Fibroblast of lung (primary cell): ENCODE measurements at regions not wholly inside any gene's neighbourhood (a gene's known extent, or its start where the extent isn't known, plus 50 kb on each side); places are given as distances from the start of the nearest gene placed in this dataset.

Experiments
- DNase-seq, 2 donors: peaks; one replicate each; pipeline versions ENCODE4 v3.0.0 to v3.0.0-alpha.2; 2010; ENCODE audit warnings: low read depth in 2 of 2
- H2AFZ ChIP-seq: 2 replicates; pipeline ENCODE4 v1.5.1; 2012; ENCODE audit warnings: low read length, control low read depth, inconsistent platforms
- H3K27ac ChIP-seq: 2 replicates; pipeline ENCODE4 v1.5.1; 2011; ENCODE audit warnings: low read length, control low read depth; ENCODE audit not compliant: insufficient read depth
- H3K27me3 ChIP-seq: 2 replicates; pipeline ENCODE4 v1.5.1; 2011; ENCODE audit warnings: mild to moderate bottlenecking, low read length; ENCODE audit not compliant: control insufficient read depth, insufficient read depth
- H3K36me3 ChIP-seq: 2 replicates; pipeline ENCODE4 v1.5.1; 2011; ENCODE audit warnings: low read length; ENCODE audit not compliant: control insufficient read depth, insufficient read depth
- H3K4me1 ChIP-seq: 2 replicates; pipeline ENCODE4 v1.5.1; 2011; ENCODE audit warnings: low read length; ENCODE audit not compliant: control insufficient read depth, insufficient read depth; ENCODE audit errors: extremely low read depth
- H3K4me2 ChIP-seq: 2 replicates; pipeline ENCODE4 v1.5.1; 2011; ENCODE audit warnings: low read length, control low read depth; ENCODE audit not compliant: insufficient read depth; ENCODE audit errors: extremely low read depth
- H3K4me3 ChIP-seq, 4 experiments: fragments of 200-600 bp in 1 of 4; sonication (generic) in 1 of 4; replicated peaks in 1 of 4; 2 replicates each; pipeline ENCODE4 v1.5.1; 2011 to 2016; ENCODE audit warnings: low read length in 4 of 4, low read depth in 3 of 4, mild to moderate bottlenecking in 3 of 4, control low read depth in 2 of 4, inconsistent platforms in 1 of 4, mixed read lengths in 1 of 4; ENCODE audit not compliant: insufficient read depth in 1 of 4; ENCODE audit errors: control extremely low read depth in 1 of 4
- H3K79me2 ChIP-seq: 2 replicates; pipeline ENCODE4 v1.5.1; 2012; ENCODE audit warnings: mild to moderate bottlenecking, low read length, inconsistent platforms; ENCODE audit not compliant: control insufficient read depth, insufficient read depth
- H3K9ac ChIP-seq: 2 replicates; pipeline ENCODE4 v1.5.1; 2011; ENCODE audit warnings: mild to moderate bottlenecking, low read length, control low read depth; ENCODE audit not compliant: insufficient read depth
- H3K9me3 ChIP-seq: 2 replicates; pipeline ENCODE4 v1.5.1; 2012; ENCODE audit warnings: low read depth, low read length; ENCODE audit not compliant: control insufficient read depth, insufficient read depth
- H4K20me1 ChIP-seq: 2 replicates; pipeline ENCODE4 v1.5.1; 2011; ENCODE audit warnings: low read length; ENCODE audit not compliant: control insufficient read depth, insufficient read depth; ENCODE audit errors: extremely low read depth
- CTCF ChIP-seq, 2 donors: IDR thresholded peaks in 1 of 2; conservative IDR thresholded peaks in 1 of 2; 1 replicate in 1 of 2; 2 replicates in 1 of 2; pipeline ENCODE4 v1.5.1; 2011 to 2012; ENCODE audit warnings: low read length in 2 of 2, control low read depth in 1 of 2, inconsistent platforms in 1 of 2, low read depth in 1 of 2, mild to moderate bottlenecking in 1 of 2
- EZH2 ChIP-seq: IDR thresholded peaks from 2 replicates; pipeline ENCODE4 v1.5.1; 2012; ENCODE audit warnings: low read length, control low read depth, mild to moderate bottlenecking; ENCODE audit errors: missing control alignments

GRCh38 chr18:45409971-45410370 is 205.3 kb upstream of the SLC14A2 start:
- H3K4me2 ChIP-seq, result no peak overlapping the region
- no peaks in the 10 kb centered on the region for H3K36me3 ChIP-seq
- TF ChIP-seq CTCF (conservative IDR thresholded peaks at IDR 0.05 in 1 of 2, IDR thresholded peaks at IDR 0.05 in 1 of 2; ENCODE audit: low read depth in 1 of 2, low read length in 2 of 2), result no peak
- TF ChIP-seq EZH2, result no peak
- no peak overlapping the region for H3K27ac ChIP-seq
- no peaks in the 10 kb centered on the region for H3K4me1 ChIP-seq
- no peak overlapping the region for H2AFZ ChIP-seq
- no peak for DNase-seq
- H3K9ac ChIP-seq, result no peak overlapping the region
- H3K27me3 ChIP-seq, result no peaks in the 10 kb centered on the region
- no peak overlapping the region for H3K4me3 ChIP-seq
- H3K79me2 ChIP-seq, result no peaks in the 10 kb centered on the region
- no peaks in the 10 kb centered on the region for H4K20me1 ChIP-seq
- H3K9me3 ChIP-seq, result no peaks in the 10 kb centered on the region

DNA sequence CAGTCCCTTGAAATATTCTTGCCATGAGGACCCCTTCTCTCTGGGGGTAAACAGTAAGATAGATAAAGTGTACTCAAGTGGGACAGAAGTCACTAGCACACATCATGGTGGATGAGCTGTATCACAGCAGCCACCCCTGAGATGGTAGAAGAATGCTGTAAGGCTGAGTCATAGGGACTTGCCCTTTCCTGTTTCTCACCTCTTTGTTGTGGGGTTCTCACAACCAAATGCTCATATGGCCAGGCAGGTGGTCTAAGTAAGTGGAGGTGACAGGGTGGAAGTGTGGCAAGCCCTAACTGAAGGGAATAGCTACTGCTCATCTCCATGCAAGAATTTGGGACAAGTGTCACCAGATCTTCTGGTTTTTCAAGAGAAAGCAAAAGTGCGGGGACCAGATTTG is 202.7 kb upstream of the SLC14A2 start:
- Histone ChIP-seq H2AFZ (no peak overlapping the region), H3K27me3 (no peaks in the 10 kb centered on the region), H3K4me3 (no peak overlapping the region), H3K9ac (no peak overlapping the region), H4K20me1 (no peaks in the 10 kb centered on the region), H3K79me2 (no peaks in the 10 kb centered on the region), H3K27ac (no peak overlapping the region), H3K4me2 (no peak overlapping the region), H3K36me3 (no peaks in the 10 kb centered on the region), H3K9me3 (no peaks in the 10 kb centered on the region), H3K4me1 (no peaks in the 10 kb centered on the region)
- TF ChIP-seq EZH2 (no peak), CTCF (conservative IDR thresholded peaks at IDR 0.05 in 1 of 2, IDR thresholded peaks at IDR 0.05 in 1 of 2; ENCODE audit: low read depth in 1 of 2, low read length in 2 of 2) (no peak)
- peak in 1 of 2 donors; percentile 20 for DNase-seq

- Histone ChIP-seq H3K79me2 (no peaks in the 10 kb centered on the region), H3K9ac (no peak overlapping the region), H3K4me3 (no peak overlapping the region), H3K9me3 (no peaks in the 10 kb centered on the region), H3K4me1 (no peaks in the 10 kb centered on the region), H3K27ac (no peak overlapping the region), H3K4me2 (no peak overlapping the region), H4K20me1 (no peaks in the 10 kb centered on the region), H2AFZ (no peak overlapping the region), H3K27me3 (no peaks in the 10 kb centered on the region), H3K36me3 (no peaks in the 10 kb centered on the region)
- peak in 1 of 2 donors; percentile 39 for DNase-seq
- no peak for TF ChIP-seq EZH2
- TF ChIP-seq CTCF (conservative IDR thresholded peaks at IDR 0.05 in 1 of 2, IDR thresholded peaks at IDR 0.05 in 1 of 2; ENCODE audit: low read depth in 1 of 2, low read length in 2 of 2), result no peak
Measured at GRCh38 chr18:45413180-45413836, 202.0 kb upstream of the SLC14A2 start.
